K562 (cell line): ENCODE measurements at regions not wholly inside any gene's neighbourhood (a gene's known extent, or its start where the extent isn't known, plus 50 kb on each side); places are given as distances from the start of the nearest gene placed in this dataset.

Experiments
- ATAC-seq: fragments of 200-7000 bp; cut with Tn5 transposase; 3 replicates; pipeline ENCODE4 v1.9.1; 2020; ENCODE audit warnings: moderate library complexity
- BruUV-seq: library from RNA; stranded (reverse); fragments of 400-500 nt; replicated peaks from 2 replicates; lab custom pipeline; 2021; lab: Mats Ljungman, UMichigan
- CTCF ChIA-PET: fragments of 300-600 bp; formaldehyde crosslinking; extraction: SDS; loops from one replicate; lab custom pipeline; 2021; ENCODE audit warnings: low intra/inter-chr PET ratio; lab: Yijun Ruan, JAX
- POLR2A ChIA-PET: fragments of 300-600, 350-650 bp; sonication (Branson Sonifier 250); formaldehyde crosslinking; extraction: SDS; loops from one replicate; lab custom pipeline; 2021; ENCODE audit warnings: antibody characterized with exemption, inconsistent platforms; lab: Yijun Ruan, JAX
- DNase-seq, 4 experiments: peaks; one replicate each; pipeline versions ENCODE4 v3.0.0 to v3.0.0-alpha.2; 2011 to 2018; ENCODE audit warnings: low spot score in 3 of 4, mixed read lengths in 3 of 4; ENCODE audit errors: extremely low read depth in 1 of 4
- FAIRE-seq: peaks from 2 replicates; lab custom pipeline; 2011; peaks lifted over from hg19 to GRCh38; lab: Jason Lieb, UNC
- H2AFZ ChIP-seq: 2 replicates; pipeline ENCODE4 v1.6.0; 2011; ENCODE audit warnings: low read depth, low read length, control low read depth, inconsistent platforms
- H3K27ac ChIP-seq: fragments of 200-600 bp; 3 replicates; pipeline ENCODE4 v1.8.0; 2011; ENCODE audit warnings: low read depth, mild to moderate bottlenecking, control low read depth, inconsistent platforms, low read length, moderate library complexity, mixed read lengths; ENCODE audit errors: extremely low read depth
- H3K27me3 ChIP-seq, 2 experiments: fragments of 300-600 bp in 1 of 2; 2 replicates in 1 of 2; 3 replicates in 1 of 2; pipeline versions ENCODE4 v1.6.0 to v1.8.0; 2011; ENCODE audit warnings: inconsistent platforms in 2 of 2, low read length in 2 of 2, mild to moderate bottlenecking in 1 of 2, mixed read lengths in 1 of 2, moderate library complexity in 1 of 2; ENCODE audit not compliant: control insufficient read depth in 2 of 2, insufficient read depth in 2 of 2
- H3K36me3 ChIP-seq: fragments of 300-600 bp; 3 replicates; pipeline ENCODE4 v1.8.0; 2011; ENCODE audit warnings: mild to moderate bottlenecking, low read length, inconsistent platforms; ENCODE audit not compliant: control insufficient read depth, insufficient read depth
- H3K4me1 ChIP-seq, 2 experiments: fragments of 200-600 bp in 1 of 2; replicated peaks in 1 of 2; 2 replicates in 1 of 2; 3 replicates in 1 of 2; pipeline versions ENCODE4 v1.5.1 to v1.8.0; 2011; ENCODE audit warnings: inconsistent platforms in 2 of 2, low read length in 2 of 2, mild to moderate bottlenecking in 1 of 2, mixed read lengths in 1 of 2, moderate library complexity in 1 of 2; ENCODE audit not compliant: control insufficient read depth in 2 of 2, insufficient read depth in 2 of 2
- H3K4me2 ChIP-seq: 2 replicates; pipeline ENCODE4 v1.6.1; 2011; ENCODE audit warnings: low read length, control low read depth, inconsistent platforms, mixed read lengths; ENCODE audit not compliant: insufficient read depth
- H3K4me3 ChIP-seq: fragments of 200-600 bp; sonication (generic), shearing (Covaris generic); 2 replicates; pipeline ENCODE4 v1.5.1; 2016; ENCODE audit warnings: control low read depth, inconsistent platforms
- H3K79me2 ChIP-seq: fragments of 200-600 bp; 3 replicates; pipeline ENCODE4 v1.8.0; 2011; ENCODE audit warnings: low read length, inconsistent platforms; ENCODE audit not compliant: control insufficient read depth, insufficient read depth
- H3K9ac ChIP-seq, 2 experiments: 2 replicates each; pipeline versions ENCODE4 v1.6.0 to v1.6.1; 2011; ENCODE audit warnings: low read depth in 2 of 2, low read length in 2 of 2, control low read depth in 1 of 2, inconsistent platforms in 1 of 2, mild to moderate bottlenecking in 1 of 2, mixed read lengths in 1 of 2; ENCODE audit not compliant: insufficient read depth in 1 of 2
- H3K9me1 ChIP-seq: one replicate; pipeline ENCODE4 v1.6.0; 2011; ENCODE audit warnings: inconsistent platforms, mild to moderate bottlenecking, low read length, moderate library complexity; ENCODE audit not compliant: control insufficient read depth, insufficient read depth
- H3K9me3 ChIP-seq: replicated peaks from 2 replicates; pipeline ENCODE4 v1.5.1; 2011; ENCODE audit warnings: low read depth, low read length, inconsistent platforms; ENCODE audit not compliant: control insufficient read depth, insufficient read depth
- H4K20me1 ChIP-seq: replicated peaks from 2 replicates; pipeline ENCODE4 v1.6.1; 2011; ENCODE audit warnings: low read length, inconsistent platforms, mixed read lengths; ENCODE audit not compliant: control insufficient read depth, insufficient read depth
- CSDE1 ChIP-seq, 2 experiments: fragments of 450-650 bp; IDR thresholded peaks; 2 replicates each; pipeline ENCODE4 v1.6.1; 2016; ENCODE audit warnings: mild to moderate bottlenecking in 1 of 2
- FIP1L1 ChIP-seq: fragments of 200-400 bp; formaldehyde crosslinking; IDR thresholded peaks from 2 replicates; pipeline ENCODE4 v1.6.1; 2018; ENCODE audit warnings: mild to moderate bottlenecking, low read depth, low read length; ENCODE audit not compliant: poor library complexity, severe bottlenecking
- HDGF ChIP-seq: fragments of 450-650 bp; IDR thresholded peaks from 2 replicates; pipeline ENCODE4 v1.6.1; 2016
- HNRNPUL1 ChIP-seq: fragments of 200-400 bp; formaldehyde crosslinking; IDR thresholded peaks from 2 replicates; pipeline ENCODE4 v1.6.1; 2017; ENCODE audit warnings: low read length
- NUFIP1 ChIP-seq: fragments of 450-650 bp; IDR thresholded peaks from 2 replicates; pipeline ENCODE4 v1.6.1; 2018; ENCODE audit not compliant: partially characterized antibody
- POLR3G ChIP-seq: IDR thresholded peaks from 2 replicates; pipeline ENCODE4 v1.6.1; 2011; ENCODE audit not compliant: insufficient read length, insufficient replicate concordance; ENCODE audit errors: extremely low read depth
- RAD51 ChIP-seq: fragments of 450-650 bp; IDR thresholded peaks from 2 replicates; pipeline ENCODE4 v1.7.1; 2016; ENCODE audit warnings: low read depth, mild to moderate bottlenecking, borderline replicate concordance
- RBM34 ChIP-seq: fragments of 200-400 bp; formaldehyde crosslinking; IDR thresholded peaks from 2 replicates; pipeline ENCODE4 v1.6.1; 2018; ENCODE audit warnings: low read length, borderline replicate concordance; ENCODE audit not compliant: insufficient read depth
- SMAD2 ChIP-seq: fragments of 150-350 bp; IDR thresholded peaks from 2 replicates; pipeline ENCODE4 v1.6.1; 2014; ENCODE audit warnings: low read depth, mild to moderate bottlenecking, low read length
- SRSF3 ChIP-seq: fragments of 200-400 bp; formaldehyde crosslinking; IDR thresholded peaks from 2 replicates; pipeline ENCODE4 v1.6.1; 2016; ENCODE audit warnings: mild to moderate bottlenecking, low read length, moderate library complexity; ENCODE audit not compliant: insufficient read depth
- WGBS: fragments of 100-300 bp; shearing (Covaris generic); methylation state at CpG from one replicate; pipeline ENCODE4 v1.1.6; 2016; ENCODE audit warnings: low coverage, mixed read lengths; ENCODE audit not compliant: insufficient coverage; ENCODE audit errors: missing lambda C conversion rate; 5-methylcytosine and 5-hydroxymethylcytosine counted together
- in situ Hi-C: fragments of 300-500 bp; cut with MboI; formaldehyde crosslinking; loops from 4 replicates; pipeline ENCODE4 v1.15.0; 2018; ENCODE audit warnings: inconsistent platforms, mixed read lengths
- intact Hi-C: fragments of 100-400 bp; cut with micrococcal nuclease; formaldehyde crosslinking; loops from 2 replicates; pipeline ENCODE4 v1.14.2; 2022
- TF ChIP-seq, protein P1 (sequence below): fragments of 250-450 bp; sonication (Bioruptor Pico); IDR thresholded peaks from 2 replicates; pipeline ENCODE4 v1.4.0; 2020; ENCODE audit warnings: mild to moderate bottlenecking, moderate library complexity

DNA sequence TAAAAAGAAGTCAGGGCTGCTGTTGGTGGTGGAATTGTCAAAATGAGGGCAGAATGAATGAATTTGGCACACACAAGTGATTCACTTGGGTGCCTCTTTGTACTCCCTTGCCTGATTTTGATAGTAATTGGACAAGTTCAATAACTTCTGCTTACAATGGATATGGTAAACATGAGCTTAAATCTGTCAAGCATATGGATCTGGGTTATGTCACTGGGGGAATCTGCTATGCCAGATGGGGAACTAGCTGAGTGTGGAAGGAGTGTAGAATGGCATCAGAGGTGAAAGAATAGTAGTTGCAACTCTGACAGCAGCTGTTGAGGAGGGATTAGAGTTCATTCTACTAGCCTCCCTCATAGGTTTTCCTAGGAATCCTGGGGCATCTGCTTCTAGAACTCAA lies 724.2 kb upstream of the CDH8 start (continued):
- TF ChIP-seq HNRNPUL1 (no peak), SMAD2 (no peak), NUFIP1 (no peak), HDGF (no peak), RAD51 (no peak)

DNA sequence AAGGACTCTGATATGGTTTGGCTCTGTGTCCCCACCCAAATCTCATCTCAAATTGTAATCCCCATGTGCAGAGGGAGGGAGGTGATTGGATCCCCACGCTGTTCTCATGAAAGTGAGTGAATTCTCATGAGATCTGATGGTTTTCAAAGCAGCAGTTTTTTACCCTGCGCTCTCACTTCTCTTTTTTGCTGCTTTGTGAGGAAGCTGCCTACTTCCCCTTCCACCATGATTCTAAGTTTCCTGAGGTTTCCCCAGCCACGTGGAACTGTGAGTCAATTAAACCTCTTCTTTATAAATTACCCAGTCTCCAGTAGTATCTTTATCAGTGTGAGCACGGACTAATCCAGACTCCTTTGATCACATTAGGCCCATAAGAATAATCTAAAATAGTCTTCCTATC lies 719.7 kb upstream of the CDH8 start:
- Histone ChIP-seq H3K9ac (no peak overlapping the region), H2AFZ (no peak overlapping the region), H3K4me3 (no peak overlapping the region), H3K27me3 (no peaks in the 10 kb centered on the region), H3K4me1 (no peaks in the 10 kb centered on the region)
- ATAC-seq (no peak), FAIRE-seq (no peak)
- no peak for TF ChIP-seq POLR3G
- TF ChIP-seq CSDE1 (IDR thresholded peaks at IDR 0.05), result no peak
- TF ChIP-seq RBM34, result no peak
- TF ChIP-seq SRSF3, result no peak
- no peak for TF ChIP-seq FIP1L1
- TF ChIP-seq, protein P1, sequence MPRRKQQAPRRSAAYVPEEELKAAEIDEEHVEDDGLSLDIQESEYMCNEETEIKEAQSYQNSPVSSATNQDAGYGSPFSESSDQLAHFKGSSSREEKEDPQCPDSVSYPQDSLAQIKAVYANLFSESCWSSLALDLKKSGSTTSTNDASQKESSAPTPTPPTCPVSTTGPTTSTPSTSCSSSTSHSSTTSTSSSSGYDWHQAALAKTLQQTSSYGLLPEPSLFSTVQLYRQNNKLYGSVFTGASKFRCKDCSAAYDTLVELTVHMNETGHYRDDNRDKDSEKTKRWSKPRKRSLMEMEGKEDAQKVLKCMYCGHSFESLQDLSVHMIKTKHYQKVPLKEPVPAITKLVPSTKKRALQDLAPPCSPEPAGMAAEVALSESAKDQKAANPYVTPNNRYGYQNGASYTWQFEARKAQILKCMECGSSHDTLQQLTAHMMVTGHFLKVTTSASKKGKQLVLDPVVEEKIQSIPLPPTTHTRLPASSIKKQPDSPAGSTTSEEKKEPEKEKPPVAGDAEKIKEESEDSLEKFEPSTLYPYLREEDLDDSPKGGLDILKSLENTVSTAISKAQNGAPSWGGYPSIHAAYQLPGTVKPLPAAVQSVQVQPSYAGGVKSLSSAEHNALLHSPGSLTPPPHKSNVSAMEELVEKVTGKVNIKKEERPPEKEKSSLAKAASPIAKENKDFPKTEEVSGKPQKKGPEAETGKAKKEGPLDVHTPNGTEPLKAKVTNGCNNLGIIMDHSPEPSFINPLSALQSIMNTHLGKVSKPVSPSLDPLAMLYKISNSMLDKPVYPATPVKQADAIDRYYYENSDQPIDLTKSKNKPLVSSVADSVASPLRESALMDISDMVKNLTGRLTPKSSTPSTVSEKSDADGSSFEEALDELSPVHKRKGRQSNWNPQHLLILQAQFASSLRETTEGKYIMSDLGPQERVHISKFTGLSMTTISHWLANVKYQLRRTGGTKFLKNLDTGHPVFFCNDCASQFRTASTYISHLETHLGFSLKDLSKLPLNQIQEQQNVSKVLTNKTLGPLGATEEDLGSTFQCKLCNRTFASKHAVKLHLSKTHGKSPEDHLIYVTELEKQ, result no peak
- TF ChIP-seq, all 486 proteins: peak for 0
- in situ Hi-C loops (no loop called here), intact Hi-C loops (no loop called here)
- Histone ChIP-seq H4K20me1 (no peaks in the 10 kb centered on the region), H3K4me2 (no peak overlapping the region), H3K9me3 (no peaks in the 10 kb centered on the region), H3K36me3 (no peaks in the 10 kb centered on the region), H3K9me1 (no peaks in the 10 kb centered on the region), H3K79me2 (no peaks in the 10 kb centered on the region), H3K27ac (no peak overlapping the region)
- POLR2A ChIA-PET, result no interaction called here
- DNase-seq, result no peak
- CTCF ChIA-PET, result no interaction called here
- no TSS peak for BruUV-seq
- WGBS, result 0% methylated on average over 4 of the region's 4 CpGs
